ENCODE measurements at regions not wholly inside any gene's neighbourhood (a gene's known extent, or its start where the extent isn't known, plus 50 kb on each side); places are given as distances from the start of the nearest gene placed in this dataset.

GRCh38 chr14:44756554-44756953 lies 205.2 kb downstream of the KLHL28 start:
- H3K9me3 ChIP-seq, result no peaks in the 10 kb centered on the region
- no peak overlapping the region for H3K27ac ChIP-seq
- TF ChIP-seq POLR2A (IDR thresholded peaks at IDR 0.05), result no peak
- TF ChIP-seq EP300 (IDR thresholded peaks at IDR 0.05), result no peak
- TF ChIP-seq CTCF (IDR thresholded peaks at IDR 0.05), result no peak
- no peaks in the 10 kb centered on the region for H3K27me3 ChIP-seq
- intact Hi-C loops (cut with DNase I), result no loop called here
- DNase-seq, result no peak
- H3K4me1 ChIP-seq (ENCODE audit: insufficient read depth), result no peaks in the 10 kb centered on the region
- 71 to 79% (median 78%) methylated on average over 3 of the region's 3 CpGs for WGBS, 3 donors
- no peaks in the 10 kb centered on the region for H3K36me3 ChIP-seq
- no peak overlapping the region for H3K4me3 ChIP-seq

DNA sequence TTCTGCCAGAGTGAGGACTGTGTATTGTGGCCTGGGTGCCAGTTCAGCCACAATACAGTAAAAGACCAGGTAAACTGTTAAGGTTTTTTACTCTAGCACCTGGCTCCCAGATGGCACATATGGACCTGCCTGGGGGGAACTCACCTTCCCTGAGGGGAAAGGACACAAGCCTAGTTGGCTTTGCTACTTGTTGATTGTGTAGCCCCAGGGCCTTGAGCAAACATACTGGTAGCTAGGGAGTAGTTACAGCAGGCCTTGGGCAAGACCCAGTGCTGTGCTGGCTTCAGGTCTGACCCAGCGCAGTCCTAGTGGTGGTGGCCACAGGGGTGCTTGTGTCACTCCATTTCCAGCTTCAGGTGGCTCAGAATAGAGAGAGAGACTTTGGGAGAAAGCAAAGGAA lies 216.4 kb downstream of the KLHL28 start:
- WGBS, 3 donors, result 85 to 100% (median 95%) methylated on average over 1 of the region's 1 CpG
- DNase-seq, result no peak
- no peak for TF ChIP-seq POLR2A (IDR thresholded peaks at IDR 0.05)
- no peak for TF ChIP-seq CTCF (IDR thresholded peaks at IDR 0.05)
- no peak for TF ChIP-seq EP300 (IDR thresholded peaks at IDR 0.05)

GRCh38 chr14:44742202-44742601 lies 219.5 kb downstream of the KLHL28 start:
- intact Hi-C loops (cut with DNase I), result no loop called here
- Histone ChIP-seq H3K4me1 (ENCODE audit: insufficient read depth) (no peaks in the 10 kb centered on the region), H3K27ac (no peak overlapping the region), H3K4me3 (no peak overlapping the region), H3K27me3 (no peaks in the 10 kb centered on the region), H3K36me3 (no peaks in the 10 kb centered on the region), H3K9me3 (no peaks in the 10 kb centered on the region)
- no peak for DNase-seq
- 81 to 85% (median 82%) methylated on average over 6 of the region's 6 CpGs for WGBS, 3 donors
- TF ChIP-seq CTCF (IDR thresholded peaks at IDR 0.05) (no peak), POLR2A (IDR thresholded peaks at IDR 0.05) (no peak), EP300 (IDR thresholded peaks at IDR 0.05) (no peak)

More for the DNA sequence above, 216.4 kb downstream of the KLHL28 start:
- Histone ChIP-seq H3K4me3 (no peak overlapping the region), H3K9me3 (no peaks in the 10 kb centered on the region), H3K36me3 (no peaks in the 10 kb centered on the region), H3K27me3 (no peaks in the 10 kb centered on the region), H3K27ac (no peak overlapping the region), H3K4me1 (ENCODE audit: insufficient read depth) (no peaks in the 10 kb centered on the region)
- intact Hi-C loops (cut with DNase I), result no loop called here

DNA sequence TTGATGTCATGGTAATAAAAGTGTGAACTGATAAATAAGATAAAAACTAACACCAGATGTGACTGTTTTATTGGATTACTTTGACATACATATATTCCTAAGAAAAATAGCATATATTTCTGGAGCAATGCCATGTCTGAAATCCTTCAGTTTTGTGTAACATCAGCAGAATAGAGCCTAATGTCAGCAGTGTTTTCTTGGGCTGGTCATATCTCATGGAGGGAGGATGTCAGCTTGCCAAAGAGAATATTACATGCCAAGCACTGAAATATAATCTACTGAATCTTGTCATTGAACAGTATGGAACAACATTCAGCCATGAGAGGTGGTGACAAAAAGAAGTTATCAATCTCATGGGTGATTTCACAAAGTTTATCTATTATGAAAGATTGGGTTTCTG lies 220.3 kb downstream of the KLHL28 start:
- Histone ChIP-seq H3K27me3 (no peaks in the 10 kb centered on the region), H3K27ac (no peak overlapping the region), H3K4me1 (ENCODE audit: insufficient read depth) (no peaks in the 10 kb centered on the region), H3K4me3 (no peak overlapping the region), H3K36me3 (no peaks in the 10 kb centered on the region), H3K9me3 (no peaks in the 10 kb centered on the region)
- DNase-seq, result no peak
- TF ChIP-seq POLR2A (IDR thresholded peaks at IDR 0.05) (no peak), CTCF (IDR thresholded peaks at IDR 0.05) (no peak), EP300 (IDR thresholded peaks at IDR 0.05) (no peak)
- intact Hi-C loops (cut with DNase I), result no loop called here

- no peak overlapping the region for H3K4me3 ChIP-seq
- 70 to 78% (median 72%) methylated on average over 1 of the region's 1 CpG for WGBS, 3 donors
- no peak overlapping the region for H3K27ac ChIP-seq
- H3K4me1 ChIP-seq (ENCODE audit: insufficient read depth), result no peaks in the 10 kb centered on the region
- H3K9me3 ChIP-seq, result no peaks in the 10 kb centered on the region
- no peaks in the 10 kb centered on the region for H3K27me3 ChIP-seq
- DNase-seq, result no peak
- TF ChIP-seq CTCF (IDR thresholded peaks at IDR 0.05), result no peak
- no peak for TF ChIP-seq EP300 (IDR thresholded peaks at IDR 0.05)
- no peaks in the 10 kb centered on the region for H3K36me3 ChIP-seq
- intact Hi-C loops (cut with DNase I), result no loop called here
Measured at GRCh38 chr14:44736326-44736725, 225.4 kb downstream of the KLHL28 start.

Data from ovary (tissue), 7 donors.